22Rv1 (cell line): ENCODE measurements at regions not wholly inside any gene's neighbourhood (a gene's known extent, or its start where the extent isn't known, plus 50 kb on each side); places are given as distances from the start of the nearest gene placed in this dataset.
"Not testable (repeated sequence)": the region's sequence is repeated elsewhere in the genome, so short reads cannot be mapped to it uniquely, and the experiment has no call there.

Experiments
- CTCF ChIP-seq: fragments of 450-650 bp; IDR thresholded peaks from 2 replicates; pipeline ENCODE4 v1.5.1; 2017; ENCODE audit warnings: mild to moderate bottlenecking
- ZFX ChIP-seq: fragments of 450-650 bp; IDR thresholded peaks from 2 replicates; pipeline ENCODE4 v1.6.1; 2017; ENCODE audit warnings: antibody characterized with exemption, borderline replicate concordance

GRCh38 chr5:12576953-12577352 is 672.7 kb upstream of the CTNND2 start:
- not testable (repeated sequence) for TF ChIP-seq CTCF, ZFX
